H9 (cell line): ENCODE measurements at regions not wholly inside any gene's neighbourhood (a gene's known extent, or its start where the extent isn't known, plus 50 kb on each side); places are given as distances from the start of the nearest gene placed in this dataset.

Experiments
- DNase-seq: peaks from one replicate; pipeline ENCODE4 v3.0.0-alpha.2; 2017
- H2AFZ ChIP-seq: one replicate; pipeline ENCODE4 v1.6.1; 2013; ENCODE audit warnings: mild to moderate bottlenecking, low read length, control low read depth, moderate library complexity
- H2AK5ac ChIP-seq: 2 replicates; pipeline ENCODE4 v1.6.1; 2013; ENCODE audit warnings: low read length, control low read depth, mixed read lengths; ENCODE audit not compliant: insufficient read length
- H2BK120ac ChIP-seq: one replicate; pipeline ENCODE4 v1.6.1; 2013; ENCODE audit warnings: low read depth, mild to moderate bottlenecking, low read length, control low read depth, inconsistent platforms; ENCODE audit not compliant: poor library complexity, severe bottlenecking
- H2BK12ac ChIP-seq: 2 replicates; pipeline ENCODE4 v1.6.1; 2013; ENCODE audit warnings: low read length, control low read depth, mixed read lengths, low read depth; ENCODE audit not compliant: insufficient read length
- H2BK15ac ChIP-seq: 2 replicates; pipeline ENCODE4 v1.6.1; 2013; ENCODE audit warnings: low read depth, low read length, control low read depth
- H2BK20ac ChIP-seq: one replicate; pipeline ENCODE4 v1.6.1; 2013; ENCODE audit warnings: low read depth, mild to moderate bottlenecking, low read length, control low read depth, inconsistent platforms; ENCODE audit not compliant: poor library complexity, severe bottlenecking
- H2BK5ac ChIP-seq: 2 replicates; pipeline ENCODE4 v1.6.1; 2013; ENCODE audit warnings: low read length, control low read depth, mixed read lengths; ENCODE audit not compliant: insufficient read length
- H3K14ac ChIP-seq: 2 replicates; pipeline ENCODE4 v1.6.1; 2013; ENCODE audit warnings: low read length, control low read depth; ENCODE audit not compliant: insufficient read depth
- H3K18ac ChIP-seq: 2 replicates; pipeline ENCODE4 v1.6.1; 2013; ENCODE audit warnings: low read depth, mild to moderate bottlenecking, mixed read lengths, low read length, control low read depth; ENCODE audit not compliant: insufficient read length
- H3K23ac ChIP-seq: 2 replicates; pipeline ENCODE4 v1.6.1; 2013; ENCODE audit warnings: low read length, control low read depth, mixed read lengths, low read depth; ENCODE audit not compliant: insufficient read length
- H3K23me2 ChIP-seq: 2 replicates; pipeline ENCODE4 v1.6.1; 2013; ENCODE audit warnings: low read depth, mild to moderate bottlenecking, mixed read lengths, low read length, control low read depth; ENCODE audit not compliant: insufficient read length, poor library complexity, severe bottlenecking
- H3K27ac ChIP-seq: 2 replicates; pipeline ENCODE4 v1.5.1; 2013; ENCODE audit warnings: low read length, control low read depth, mixed read lengths, low read depth; ENCODE audit not compliant: insufficient read length
- H3K27me3 ChIP-seq: 2 replicates; pipeline ENCODE4 v1.6.1; 2013; ENCODE audit warnings: low read length, control low read depth, inconsistent platforms; ENCODE audit not compliant: insufficient read depth
- H3K4ac ChIP-seq: 2 replicates; pipeline ENCODE4 v1.6.1; 2013; ENCODE audit warnings: low read depth, mild to moderate bottlenecking, control low read depth, inconsistent platforms, low read length, moderate library complexity
- H3K4me1 ChIP-seq: 2 replicates; pipeline ENCODE4 v1.6.1; 2013; ENCODE audit warnings: low read length, control low read depth, inconsistent platforms; ENCODE audit not compliant: insufficient read depth
- H3K4me2 ChIP-seq: 2 replicates; pipeline ENCODE4 v1.6.1; 2013; ENCODE audit warnings: low read length, control low read depth, mixed read lengths; ENCODE audit not compliant: insufficient read length, insufficient read depth
- H3K56ac ChIP-seq: 2 replicates; pipeline ENCODE4 v1.6.1; 2013; ENCODE audit warnings: low read depth, mild to moderate bottlenecking, mixed read lengths, low read length, control low read depth; ENCODE audit not compliant: insufficient read length
- H3K79me1 ChIP-seq: 2 replicates; pipeline ENCODE4 v1.6.1; 2013; ENCODE audit warnings: low read depth, mild to moderate bottlenecking, moderate library complexity, low read length, control low read depth, inconsistent platforms; ENCODE audit not compliant: insufficient read depth, poor library complexity, severe bottlenecking
- H3K79me2 ChIP-seq: 2 replicates; pipeline ENCODE4 v1.6.1; 2013; ENCODE audit warnings: low read length, control low read depth, inconsistent platforms; ENCODE audit not compliant: insufficient read depth
- H3K9ac ChIP-seq: 2 replicates; pipeline ENCODE4 v1.6.1; 2013; ENCODE audit warnings: low read length, control low read depth, mixed read lengths; ENCODE audit not compliant: insufficient read length; ENCODE audit errors: extremely low read depth
- H3K9me3 ChIP-seq: one replicate; pipeline ENCODE4 v1.6.1; 2013; ENCODE audit warnings: low read depth, low read length, inconsistent platforms; ENCODE audit not compliant: control insufficient read depth
- H3T11ph ChIP-seq: one replicate; pipeline ENCODE4 v1.6.1; 2013; ENCODE audit warnings: mild to moderate bottlenecking, low read length, control low read depth, inconsistent platforms
- H4K20me1 ChIP-seq: one replicate; pipeline ENCODE4 v1.6.1; 2013; ENCODE audit not compliant: control insufficient read depth, insufficient read length, insufficient read depth
- H4K5ac ChIP-seq: 2 replicates; pipeline ENCODE4 v1.6.1; 2013; ENCODE audit warnings: low read depth, mild to moderate bottlenecking, mixed read lengths, low read length, control low read depth; ENCODE audit not compliant: insufficient read length
- H4K8ac ChIP-seq: replicated peaks from 2 replicates; pipeline ENCODE4 v1.6.1; 2013; ENCODE audit warnings: low read length, control low read depth, mixed read lengths, low read depth; ENCODE audit not compliant: insufficient read length
- H4K91ac ChIP-seq: 2 replicates; pipeline ENCODE4 v1.6.1; 2013; ENCODE audit warnings: low read depth, mild to moderate bottlenecking, moderate library complexity, mixed read lengths, low read length, control low read depth; ENCODE audit not compliant: insufficient read length
- H3K27ac Mint-ChIP-seq, 3 experiments: 2 replicates in 2 of 3; 3 replicates in 1 of 3; pipeline ENCODE4 v1.8.0; 2020 to 2021; ENCODE audit warnings: mixed read lengths in 3 of 3, mild to moderate bottlenecking in 1 of 3, moderate library complexity in 1 of 3
- H3K27me3 Mint-ChIP-seq: 2 replicates; pipeline ENCODE4 v1.8.0; 2021; ENCODE audit warnings: low read depth, mild to moderate bottlenecking, moderate library complexity, mixed read lengths
- H3K36me3 Mint-ChIP-seq, 3 experiments: 2 replicates in 2 of 3; 3 replicates in 1 of 3; pipeline ENCODE4 v1.8.0; 2020 to 2021; ENCODE audit warnings: low read depth in 3 of 3, mixed read lengths in 3 of 3; ENCODE audit not compliant: insufficient read depth in 1 of 3
- H3K4me1 Mint-ChIP-seq, 2 experiments: 2 replicates each; pipeline ENCODE4 v1.8.0; 2020; ENCODE audit warnings: mixed read lengths in 2 of 2
- H3K4me3 Mint-ChIP-seq, 2 experiments: 2 replicates in 1 of 2; 3 replicates in 1 of 2; pipeline ENCODE4 v1.8.0; 2020 to 2021; ENCODE audit warnings: mild to moderate bottlenecking in 2 of 2, mixed read lengths in 2 of 2, moderate library complexity in 1 of 2
- H3K9me3 Mint-ChIP-seq, 2 experiments: 2 replicates in 1 of 2; 3 replicates in 1 of 2; pipeline ENCODE4 v1.8.0; 2020; ENCODE audit warnings: mild to moderate bottlenecking in 2 of 2, mixed read lengths in 2 of 2, moderate library complexity in 1 of 2
- WGBS: extraction: QIAGEN DNeasy Blood & Tissue Kit; methylation state at CpG from one replicate; pipeline ENCODE4 v1.1.7; 2013; ENCODE audit warnings: missing lambda C conversion rate, low lambda C conversion rate, mixed read lengths; ENCODE audit not compliant: insufficient read length; ENCODE audit errors: extremely low coverage; 5-methylcytosine and 5-hydroxymethylcytosine counted together
- TF ChIP-seq, protein P1 (sequence below): fragments of 200-600 bp; sonication (generic); conservative IDR thresholded peaks from 3 replicates; pipeline ENCODE4 v1.8.0; 2021; ENCODE audit warnings: antibody characterized with exemption, mild to moderate bottlenecking

DNA sequence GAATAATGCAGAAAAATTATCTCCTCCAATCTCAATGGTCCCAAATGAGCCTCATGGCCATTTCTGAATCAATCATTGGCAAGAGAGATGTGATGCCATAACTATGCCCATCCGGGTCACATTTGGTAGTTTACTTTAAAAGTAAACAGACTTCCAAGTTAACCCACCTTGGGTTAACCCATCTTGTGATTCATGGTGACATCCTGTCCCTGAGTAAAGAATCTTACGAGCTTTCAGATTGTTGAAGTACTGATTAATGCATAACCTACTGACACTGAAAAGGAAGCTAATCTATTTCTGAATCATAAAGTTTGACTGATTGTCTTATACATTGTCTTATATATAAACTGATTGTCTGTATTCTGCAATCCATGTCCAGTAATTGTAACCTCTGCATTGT is 467.2 kb upstream of the AGTR1 start:
- Histone ChIP-seq H3K4me1 (no peaks in the 10 kb centered on the region), H2BK5ac (no peak overlapping the region), H2BK20ac (no peak overlapping the region), H3K9ac (no peak overlapping the region), H3K27ac (no peak overlapping the region), H3K27me3 (no peaks in the 10 kb centered on the region), H3K56ac (no peak overlapping the region), H2AK5ac (no peak overlapping the region), H3K14ac (no peak overlapping the region), H3K23me2 (no peaks in the 10 kb centered on the region), H3K9me3 (no peaks in the 10 kb centered on the region), H3K18ac (no peak overlapping the region), H3K23ac (no peak overlapping the region), H2AFZ (no peak overlapping the region), H3T11ph (no peak overlapping the region), H4K8ac (no peak overlapping the region), H2BK12ac (no peak overlapping the region), H3K4ac (no peak overlapping the region), H4K20me1 (no peaks in the 10 kb centered on the region), H4K5ac (no peak overlapping the region), H2BK15ac (no peak overlapping the region), H2BK120ac (no peak overlapping the region), H3K4me2 (no peak overlapping the region), H3K79me1 (no peaks in the 10 kb centered on the region), H4K91ac (no peak overlapping the region), H3K79me2 (no peaks in the 10 kb centered on the region)
- WGBS: no CpG with 5 or more reads among the region's 2 CpGs
- Mint-ChIP-seq H3K27ac (no peak overlapping the region), H3K4me1 (peaks cover 0 to 3% of the 10 kb centered on the region in 2 experiments; a peak in 1 of 4 replicates), H3K9me3 (no peaks in the 10 kb centered on the region), H3K36me3 (no peaks in the 10 kb centered on the region), H3K27me3 (no peaks in the 10 kb centered on the region), H3K4me3 (no peak overlapping the region)
- TF ChIP-seq, protein P1, sequence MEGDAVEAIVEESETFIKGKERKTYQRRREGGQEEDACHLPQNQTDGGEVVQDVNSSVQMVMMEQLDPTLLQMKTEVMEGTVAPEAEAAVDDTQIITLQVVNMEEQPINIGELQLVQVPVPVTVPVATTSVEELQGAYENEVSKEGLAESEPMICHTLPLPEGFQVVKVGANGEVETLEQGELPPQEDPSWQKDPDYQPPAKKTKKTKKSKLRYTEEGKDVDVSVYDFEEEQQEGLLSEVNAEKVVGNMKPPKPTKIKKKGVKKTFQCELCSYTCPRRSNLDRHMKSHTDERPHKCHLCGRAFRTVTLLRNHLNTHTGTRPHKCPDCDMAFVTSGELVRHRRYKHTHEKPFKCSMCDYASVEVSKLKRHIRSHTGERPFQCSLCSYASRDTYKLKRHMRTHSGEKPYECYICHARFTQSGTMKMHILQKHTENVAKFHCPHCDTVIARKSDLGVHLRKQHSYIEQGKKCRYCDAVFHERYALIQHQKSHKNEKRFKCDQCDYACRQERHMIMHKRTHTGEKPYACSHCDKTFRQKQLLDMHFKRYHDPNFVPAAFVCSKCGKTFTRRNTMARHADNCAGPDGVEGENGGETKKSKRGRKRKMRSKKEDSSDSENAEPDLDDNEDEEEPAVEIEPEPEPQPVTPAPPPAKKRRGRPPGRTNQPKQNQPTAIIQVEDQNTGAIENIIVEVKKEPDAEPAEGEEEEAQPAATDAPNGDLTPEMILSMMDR: no peak
- DNase-seq: no peak
